ENCODE measurements at regions not wholly inside any gene's neighbourhood (a gene's known extent, or its start where the extent isn't known, plus 50 kb on each side); places are given as distances from the start of the nearest gene placed in this dataset.

GRCh38 chr1:209516771-209517680 lies 66.5 kb upstream of the CAMK1G start:
- TF ChIP-seq ZNF24 (tag by site-specific recombination; IDR thresholded peaks at IDR 0.05) (no peak), YY1 (tag by site-specific recombination; IDR thresholded peaks at IDR 0.05) (no peak), CTCF (tag by site-specific recombination; IDR thresholded peaks at IDR 0.05) (no peak), REST (tag by site-specific recombination; IDR thresholded peaks at IDR 0.05) (no peak), HIC1 (tag by site-specific recombination; IDR thresholded peaks at IDR 0.05) (no peak), ZNF626 (tag by site-specific recombination; IDR thresholded peaks at IDR 0.05) (no peak), TCF7L2 (IDR thresholded peaks at IDR 0.05; ENCODE audit: borderline replicate concordance, low read depth, low read length) (no peak), ZNF785 (tag by site-specific recombination; IDR thresholded peaks at IDR 0.05) (no peak), ZNF169 (tag by site-specific recombination; IDR thresholded peaks at IDR 0.05) (no peak), PBX3 (CRISPR knock-in tag; IDR thresholded peaks at IDR 0.05) (no peak), OVOL3 (tag by site-specific recombination; IDR thresholded peaks at IDR 0.05) (no peak), ZNF239 (tag by site-specific recombination; IDR thresholded peaks at IDR 0.05) (no peak), ZBTB44 (tag by site-specific recombination; IDR thresholded peaks at IDR 0.05) (no peak)
